Smooth muscle cell (in vitro differentiated cells): ENCODE measurements at regions not wholly inside any gene's neighbourhood (a gene's known extent, or its start where the extent isn't known, plus 50 kb on each side); places are given as distances from the start of the nearest gene placed in this dataset.

Experiments
- DNase-seq: peaks from one replicate; lab custom pipeline; 2025; ENCODE audit not compliant: unreplicated experiment; lab: John Stamatoyannopoulos, UW
- H2AFZ ChIP-seq: fragments of 200-600 bp; sonication (generic); 2 replicates; pipeline ENCODE4 v1.6.0; 2016; ENCODE audit warnings: antibody characterized with exemption, low read depth, mild to moderate bottlenecking
- H3F3A ChIP-seq: fragments of 200-600 bp; sonication (generic); 2 replicates; pipeline ENCODE4 v1.6.0; 2017; ENCODE audit warnings: antibody characterized with exemption, low read depth
- H3K27ac ChIP-seq: fragments of 200-600 bp; sonication (generic); 2 replicates; pipeline ENCODE4 v1.5.1; 2016; ENCODE audit warnings: low read depth, mild to moderate bottlenecking
- H3K27me3 ChIP-seq: fragments of 200-600 bp; sonication (generic); 2 replicates; pipeline ENCODE4 v1.6.1; 2016; ENCODE audit warnings: low read depth, mild to moderate bottlenecking
- H3K36me3 ChIP-seq: fragments of 200-600 bp; sonication (generic); 2 replicates; pipeline ENCODE4 v1.5.1; 2016; ENCODE audit warnings: low read depth
- H3K4me1 ChIP-seq: fragments of 200-600 bp; sonication (generic); 2 replicates; pipeline ENCODE4 v1.5.1; 2016; ENCODE audit warnings: low read depth
- H3K4me2 ChIP-seq: fragments of 200-600 bp; sonication (generic); 2 replicates; pipeline ENCODE4 v1.6.0; 2016; ENCODE audit warnings: mild to moderate bottlenecking
- H3K4me3 ChIP-seq: fragments of 200-600 bp; sonication (generic); 2 replicates; pipeline ENCODE4 v1.5.1; 2016; ENCODE audit warnings: mild to moderate bottlenecking
- H3K79me2 ChIP-seq: fragments of 200-600 bp; sonication (generic); 2 replicates; pipeline ENCODE4 v1.6.0; 2016; ENCODE audit warnings: low read depth, mild to moderate bottlenecking
- H3K9ac ChIP-seq: fragments of 200-600 bp; sonication (generic); 2 replicates; pipeline ENCODE4 v1.6.0; 2016; ENCODE audit warnings: low read depth
- H3K9me3 ChIP-seq: fragments of 200-600 bp; sonication (generic); replicated peaks from 2 replicates; pipeline ENCODE4 v1.5.1; 2016; ENCODE audit warnings: low read depth
- H4K20me1 ChIP-seq: fragments of 200-600 bp; sonication (generic); 2 replicates; pipeline ENCODE4 v1.6.0; 2016; ENCODE audit warnings: low read depth
- WGBS: methylation state at CpG from one replicate; pipeline ENCODE4 v1.1.7; 2016; ENCODE audit warnings: low lambda C conversion rate; 5-methylcytosine and 5-hydroxymethylcytosine counted together
- TF ChIP-seq, protein P1 (sequence below): fragments of 200-600 bp; sonication (generic); IDR thresholded peaks from 2 replicates; pipeline ENCODE4 v1.5.1; 2017; ENCODE audit warnings: borderline replicate concordance, mild to moderate bottlenecking, antibody characterized with exemption; ENCODE audit not compliant: insufficient read depth, poor library complexity, severe bottlenecking

DNA sequence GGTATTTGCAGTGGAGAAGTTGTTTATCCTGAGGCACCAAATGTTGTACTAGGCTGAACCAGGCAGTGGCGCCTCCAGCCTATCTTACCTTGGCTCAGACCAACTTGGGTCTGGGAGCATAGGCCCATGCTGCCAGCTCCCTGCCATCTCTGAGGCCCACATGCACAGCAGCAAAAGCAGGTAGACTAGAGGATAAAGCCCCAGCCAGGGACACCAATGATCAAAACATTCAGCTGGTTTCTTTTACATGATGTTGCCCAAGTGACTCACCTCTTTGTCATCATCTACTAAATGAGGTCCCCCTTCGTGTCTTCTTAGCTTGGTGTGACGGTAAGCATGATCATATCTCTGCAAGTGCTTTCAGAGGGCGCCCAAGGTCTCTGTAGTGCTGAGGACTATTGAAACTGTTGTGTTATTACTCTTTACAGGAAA lies 112.1 kb upstream of the DRD2 start:
- 60% methylated on average over 4 of the region's 4 CpGs for WGBS
- H3K79me2 ChIP-seq, result no peaks in the 10 kb centered on the region
- peaks cover 2% of the 10 kb centered on the region for H3K4me1 ChIP-seq
- H3K36me3 ChIP-seq, result no peaks in the 10 kb centered on the region
- H3K9ac ChIP-seq, result no peak overlapping the region
- H3K27ac ChIP-seq, result no peak overlapping the region
- H3F3A ChIP-seq, result no peaks in the 10 kb centered on the region
- no peaks in the 10 kb centered on the region for H4K20me1 ChIP-seq
- H3K27me3 ChIP-seq, result no peaks in the 10 kb centered on the region
- H3K9me3 ChIP-seq, result no peaks in the 10 kb centered on the region
- no peak overlapping the region for H2AFZ ChIP-seq
- H3K4me2 ChIP-seq, result no peak overlapping the region
- H3K4me3 ChIP-seq, result no peak overlapping the region
- no peak for DNase-seq
- TF ChIP-seq, protein P1, sequence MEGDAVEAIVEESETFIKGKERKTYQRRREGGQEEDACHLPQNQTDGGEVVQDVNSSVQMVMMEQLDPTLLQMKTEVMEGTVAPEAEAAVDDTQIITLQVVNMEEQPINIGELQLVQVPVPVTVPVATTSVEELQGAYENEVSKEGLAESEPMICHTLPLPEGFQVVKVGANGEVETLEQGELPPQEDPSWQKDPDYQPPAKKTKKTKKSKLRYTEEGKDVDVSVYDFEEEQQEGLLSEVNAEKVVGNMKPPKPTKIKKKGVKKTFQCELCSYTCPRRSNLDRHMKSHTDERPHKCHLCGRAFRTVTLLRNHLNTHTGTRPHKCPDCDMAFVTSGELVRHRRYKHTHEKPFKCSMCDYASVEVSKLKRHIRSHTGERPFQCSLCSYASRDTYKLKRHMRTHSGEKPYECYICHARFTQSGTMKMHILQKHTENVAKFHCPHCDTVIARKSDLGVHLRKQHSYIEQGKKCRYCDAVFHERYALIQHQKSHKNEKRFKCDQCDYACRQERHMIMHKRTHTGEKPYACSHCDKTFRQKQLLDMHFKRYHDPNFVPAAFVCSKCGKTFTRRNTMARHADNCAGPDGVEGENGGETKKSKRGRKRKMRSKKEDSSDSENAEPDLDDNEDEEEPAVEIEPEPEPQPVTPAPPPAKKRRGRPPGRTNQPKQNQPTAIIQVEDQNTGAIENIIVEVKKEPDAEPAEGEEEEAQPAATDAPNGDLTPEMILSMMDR, result no peak

- Histone ChIP-seq H3K36me3 (no peaks in the 10 kb centered on the region), H3K79me2 (no peaks in the 10 kb centered on the region), H3K27ac (no peak overlapping the region), H3K27me3 (no peaks in the 10 kb centered on the region), H3K4me2 (no peak overlapping the region), H3K9me3 (no peaks in the 10 kb centered on the region), H3K4me3 (no peak overlapping the region), H4K20me1 (no peaks in the 10 kb centered on the region), H2AFZ (no peak overlapping the region), H3K9ac (no peak overlapping the region), H3K4me1 (no peaks in the 10 kb centered on the region), H3F3A (no peaks in the 10 kb centered on the region)
- DNase-seq, result no peak
- TF ChIP-seq, protein P1, result no peak
- WGBS, result 96% methylated on average over 6 of the region's 6 CpGs
Measured at GRCh38 chr11:113584371-113584770, 109.2 kb upstream of the DRD2 start.

- Histone ChIP-seq H3K9ac (no peak overlapping the region), H2AFZ (no peak overlapping the region), H3K4me1 (peaks cover 14% of the 10 kb centered on the region), H4K20me1 (no peaks in the 10 kb centered on the region), H3K27ac (no peak overlapping the region), H3K4me2 (no peak overlapping the region), H3K4me3 (no peak overlapping the region), H3K36me3 (no peaks in the 10 kb centered on the region), H3F3A (no peaks in the 10 kb centered on the region), H3K9me3 (no peaks in the 10 kb centered on the region), H3K27me3 (no peaks in the 10 kb centered on the region), H3K79me2 (no peaks in the 10 kb centered on the region)
- TF ChIP-seq, protein P1, result no peak
- no peak for DNase-seq
- 90% methylated on average over 3 of the region's 3 CpGs for WGBS
Measured at GRCh38 chr11:113581713-113582112, 106.5 kb upstream of the DRD2 start.

- TF ChIP-seq, protein P1, result no peak
- Histone ChIP-seq H3K27me3 (no peaks in the 10 kb centered on the region), H3K9me3 (no peaks in the 10 kb centered on the region), H3K9ac (no peak overlapping the region), H3K4me3 (no peak overlapping the region), H3K4me1 (peaks cover 16% of the 10 kb centered on the region), H3K4me2 (no peak overlapping the region), H3F3A (no peaks in the 10 kb centered on the region), H2AFZ (no peak overlapping the region), H3K79me2 (no peaks in the 10 kb centered on the region), H4K20me1 (no peaks in the 10 kb centered on the region), H3K27ac (no peak overlapping the region), H3K36me3 (no peaks in the 10 kb centered on the region)
- WGBS, result 79% methylated on average over 11 of the region's 11 CpGs
- no peak for DNase-seq
Measured at GRCh38 chr11:113579292-113579940, 104.2 kb upstream of the DRD2 start.
